Hematopoietic multipotent progenitor cell treated with erythropoietin and hydrocortisone succinate and interleukin-3 and kit ligand, for 17 days (in vitro differentiated cells): ENCODE measurements at regions not wholly inside any gene's neighbourhood (a gene's known extent, or its start where the extent isn't known, plus 50 kb on each side); places are given as distances from the start of the nearest gene placed in this dataset.
"Not testable (repeated sequence)": the region's sequence is repeated elsewhere in the genome, so short reads cannot be mapped to it uniquely, and the experiment has no call there.

Experiments used
- DNase-seq: peaks from one replicate; pipeline ENCODE4 v3.0.0-alpha.2; 2015; ENCODE audit warnings: low spot score

DNA sequence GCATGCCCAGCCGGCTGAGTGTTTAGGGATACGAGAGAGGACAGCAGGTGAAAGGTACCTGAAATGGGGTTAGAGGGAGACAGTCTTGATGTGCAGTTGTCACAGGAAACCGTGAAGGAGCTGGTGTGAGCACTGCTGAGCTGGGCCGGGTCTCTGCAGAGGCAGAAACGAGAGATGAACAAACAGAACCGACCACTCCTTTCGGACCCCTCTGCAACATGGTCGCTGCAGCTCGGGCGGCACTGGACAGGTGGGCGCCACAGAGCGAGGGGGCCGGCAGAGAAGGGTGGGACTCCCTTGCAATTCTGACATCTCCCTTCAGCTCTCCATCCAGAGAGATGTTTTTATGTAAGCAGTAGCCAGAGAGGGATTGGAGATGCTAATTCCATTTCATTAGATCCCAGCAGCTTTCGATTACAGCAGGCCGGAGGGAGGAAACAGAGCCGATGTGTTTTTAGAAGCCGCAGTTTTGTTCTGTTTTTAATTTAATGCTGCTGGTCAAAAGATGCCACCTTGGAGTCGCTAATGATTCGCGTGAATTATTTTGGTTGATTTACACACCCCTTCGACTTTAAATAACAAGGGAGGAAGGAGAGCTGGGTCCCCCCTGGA lies 86.3 kb upstream of the RPL38 start:
- no peak for DNase-seq

DNA sequence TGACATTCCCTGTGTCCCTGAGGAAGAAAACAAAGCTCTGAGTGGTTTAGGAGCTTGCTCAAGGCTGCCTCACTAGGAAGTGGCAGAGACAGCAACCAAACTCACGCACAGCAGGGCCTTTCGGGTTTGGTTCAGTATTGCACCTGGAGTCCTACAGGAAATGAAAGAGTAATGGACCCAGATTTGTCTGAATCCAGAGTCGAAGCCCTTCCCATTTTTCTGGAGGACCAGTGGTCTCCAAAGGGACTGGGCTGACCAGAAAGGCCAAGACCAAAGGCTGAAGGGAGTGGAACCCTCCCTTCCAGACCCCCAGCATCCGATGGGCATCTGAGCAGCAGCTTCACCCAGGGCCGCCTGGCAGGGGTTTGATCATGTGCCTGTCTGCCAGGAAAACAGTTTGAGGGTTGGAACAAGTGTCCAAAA lies 85.5 kb upstream of the RPL38 start:
- DNase-seq, result no peak

DNA sequence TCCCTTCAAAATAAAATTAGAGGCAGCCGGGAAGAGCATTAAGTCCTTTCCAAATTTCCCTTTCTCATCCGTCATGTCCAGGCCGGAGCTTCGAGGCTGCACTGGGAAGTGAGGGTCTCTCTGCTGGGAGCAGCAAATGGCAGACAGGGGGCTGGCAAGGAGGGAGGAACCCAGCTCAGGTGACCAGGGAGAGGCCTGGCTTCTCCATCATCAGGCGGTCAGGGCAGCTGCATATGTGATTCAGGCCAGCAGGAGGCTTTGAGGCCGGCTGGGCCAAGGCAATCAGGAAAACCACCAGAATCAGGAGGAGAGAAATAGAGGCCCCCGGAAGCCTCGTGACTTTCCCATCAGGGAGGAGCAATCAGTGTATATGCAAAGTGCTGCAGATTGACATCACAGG lies 85.0 kb upstream of the RPL38 start:
- DNase-seq, result no peak

DNA sequence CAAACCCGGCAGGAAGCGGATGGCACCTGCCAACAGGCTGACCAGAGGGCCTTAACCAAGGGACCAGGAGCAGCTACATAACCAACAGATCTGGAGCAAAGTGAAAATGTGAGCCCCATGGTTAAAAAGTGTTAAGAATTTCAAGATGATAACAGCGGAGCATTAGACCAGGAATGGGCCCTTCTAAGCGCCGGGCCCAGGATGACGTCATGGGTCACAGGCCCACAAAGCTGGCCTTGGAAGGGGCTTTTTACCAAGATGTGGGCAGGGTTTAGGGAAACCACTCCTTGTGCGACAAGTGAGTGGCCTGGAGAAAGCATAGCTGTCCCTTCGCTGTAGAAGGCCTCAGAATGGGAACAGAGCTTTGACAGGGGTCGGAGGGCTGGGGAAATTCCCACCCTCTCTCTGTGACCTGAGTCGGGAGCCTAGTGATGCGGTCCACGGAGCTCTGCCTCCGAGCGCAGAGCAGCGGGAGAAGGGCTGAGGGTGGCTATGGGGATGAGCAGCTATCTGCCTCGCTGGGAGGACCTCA lies 84.4 kb upstream of the RPL38 start:
- DNase-seq, result no peak

DNA sequence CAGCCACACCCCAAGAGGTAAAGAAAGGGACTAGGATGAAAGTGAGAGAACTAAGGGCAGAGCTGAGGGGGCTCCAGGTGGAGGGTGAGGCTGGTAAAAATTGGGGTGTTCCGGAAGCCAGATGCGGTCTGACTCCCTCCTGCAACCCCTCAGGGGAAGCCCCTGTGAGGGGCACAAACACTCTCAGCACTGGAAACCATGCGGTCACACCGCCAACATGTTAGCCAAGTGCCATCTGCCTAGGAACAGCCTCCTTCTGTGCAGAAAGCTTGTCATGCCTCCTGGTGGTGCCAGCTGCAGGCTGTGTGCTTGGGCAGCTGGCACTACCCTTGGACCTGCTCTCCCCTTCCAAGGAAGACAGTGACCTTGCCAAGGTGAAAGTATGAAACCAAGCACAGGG lies 83.5 kb upstream of the RPL38 start:
- DNase-seq, result no peak

DNA sequence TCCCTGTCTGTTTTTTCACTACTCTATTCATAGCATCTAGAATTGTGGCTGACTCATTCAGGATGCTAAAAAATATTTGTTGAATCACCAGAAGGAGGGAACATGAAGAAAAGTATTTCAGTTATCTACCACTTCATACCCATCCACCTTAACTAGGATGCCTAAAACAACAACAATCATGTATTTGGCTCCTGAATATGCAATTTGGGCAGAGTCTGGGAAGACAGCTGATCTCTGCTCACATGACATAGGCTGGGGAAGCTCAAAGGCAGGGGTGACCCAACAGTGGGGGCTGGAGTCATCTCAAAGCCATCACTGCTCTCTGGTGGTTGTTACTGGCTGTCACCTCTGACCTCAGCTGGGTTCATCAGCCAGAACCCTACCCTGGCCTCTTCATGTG lies 80.1 kb upstream of the RPL38 start:
- no peak for DNase-seq

DNA sequence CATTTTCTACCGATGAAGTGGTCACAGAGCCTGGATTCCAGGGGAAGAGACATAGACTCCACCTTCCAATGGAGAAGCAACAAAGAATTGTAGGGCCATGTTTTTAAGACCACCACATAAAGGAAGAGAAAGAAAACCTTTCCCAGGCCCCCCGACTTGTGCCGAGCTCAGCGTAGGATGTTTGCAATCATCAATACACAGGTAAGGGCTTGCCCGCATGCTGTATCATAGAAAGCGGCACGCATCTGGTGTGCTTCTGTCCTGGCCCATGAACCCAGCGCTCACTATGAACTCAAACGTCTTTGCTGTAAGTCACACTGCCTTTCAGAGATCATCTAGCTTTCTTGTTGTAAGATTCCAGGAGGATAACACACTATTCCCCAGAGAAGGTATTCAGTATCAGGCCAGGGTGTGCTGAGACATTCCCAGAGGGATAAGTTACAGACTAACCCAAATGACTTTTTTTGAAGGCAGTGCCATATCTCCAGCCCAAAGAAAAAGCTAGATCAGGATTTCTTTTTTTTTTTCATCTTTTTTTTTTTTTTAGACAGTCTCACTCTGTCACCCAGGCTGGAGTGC lies 79.5 kb upstream of the RPL38 start:
- DNase-seq, result no peak

DNA sequence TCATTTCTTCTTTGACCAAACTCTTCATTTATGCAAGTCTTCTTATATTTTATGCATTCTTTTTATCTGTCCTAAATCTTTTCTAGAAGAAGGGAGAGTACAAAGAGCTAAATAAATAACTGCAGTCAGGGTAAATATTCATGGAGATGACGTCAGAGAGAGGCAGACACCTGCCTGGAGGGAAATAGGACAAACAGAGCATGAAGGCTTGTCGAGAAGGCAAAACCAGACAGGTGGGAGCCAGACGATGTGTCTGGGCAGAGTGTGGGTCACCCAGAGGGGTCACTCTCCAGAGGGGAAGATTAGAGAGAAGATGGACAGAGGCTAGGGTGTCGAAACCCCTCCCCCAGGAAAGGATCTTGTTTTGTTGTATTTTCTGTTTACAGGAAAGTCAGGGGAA lies 78.3 kb upstream of the RPL38 start:
- no peak for DNase-seq

DNA sequence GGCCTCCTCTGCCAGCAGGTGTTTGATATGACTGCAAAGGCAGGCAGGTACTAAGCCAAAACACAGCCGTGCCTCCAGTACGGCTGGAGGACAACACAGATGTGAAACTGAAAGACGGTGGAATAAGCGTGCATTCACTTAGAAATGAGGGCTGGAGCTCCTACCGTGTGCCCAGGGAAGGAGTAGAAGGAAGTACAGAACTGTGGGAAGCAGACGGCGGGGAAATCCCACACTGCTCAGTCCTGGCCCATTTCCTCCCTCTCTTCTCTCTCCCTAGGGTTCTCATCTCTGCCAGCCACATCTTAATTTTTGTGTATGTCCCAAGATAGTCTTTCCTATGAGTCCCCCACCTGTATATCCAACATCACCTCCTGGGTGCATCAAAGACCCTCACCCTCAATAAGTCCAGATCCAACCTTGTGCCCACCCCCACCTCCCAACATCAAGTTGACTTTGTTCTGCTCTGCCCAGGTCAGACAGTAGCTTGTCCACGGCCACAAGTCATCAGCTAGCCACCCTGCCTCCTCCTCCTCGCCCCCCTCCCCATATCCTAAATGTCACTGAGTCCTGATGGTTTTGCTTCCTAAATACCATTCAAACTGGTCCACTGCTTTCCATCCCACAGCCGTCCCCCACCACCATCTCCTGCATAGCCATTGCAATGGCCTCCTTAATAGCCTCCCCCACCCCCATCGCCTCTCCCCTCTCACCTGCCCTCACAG lies 77.1 kb upstream of the RPL38 start:
- no peak for DNase-seq

DNA sequence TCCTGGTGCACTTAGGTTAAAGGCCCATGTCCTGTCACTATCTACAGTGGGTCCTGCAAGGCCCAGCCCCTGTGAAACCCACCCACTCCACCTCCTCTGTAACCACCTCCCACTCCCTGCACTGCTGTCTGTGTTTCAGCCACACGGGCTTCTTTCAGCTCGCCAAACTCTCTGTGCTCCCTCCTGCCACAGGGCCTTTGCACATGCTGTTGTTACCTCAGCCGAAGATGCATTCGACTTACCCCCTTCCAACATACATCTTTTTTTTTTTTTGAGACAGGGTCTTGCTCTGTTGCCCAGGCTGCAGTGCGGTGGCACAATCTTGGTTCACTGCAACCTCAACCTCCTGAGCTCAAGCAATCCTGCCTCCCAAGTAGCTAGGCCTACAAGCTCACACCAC lies 76.5 kb upstream of the RPL38 start:
- DNase-seq, result no peak

DNA sequence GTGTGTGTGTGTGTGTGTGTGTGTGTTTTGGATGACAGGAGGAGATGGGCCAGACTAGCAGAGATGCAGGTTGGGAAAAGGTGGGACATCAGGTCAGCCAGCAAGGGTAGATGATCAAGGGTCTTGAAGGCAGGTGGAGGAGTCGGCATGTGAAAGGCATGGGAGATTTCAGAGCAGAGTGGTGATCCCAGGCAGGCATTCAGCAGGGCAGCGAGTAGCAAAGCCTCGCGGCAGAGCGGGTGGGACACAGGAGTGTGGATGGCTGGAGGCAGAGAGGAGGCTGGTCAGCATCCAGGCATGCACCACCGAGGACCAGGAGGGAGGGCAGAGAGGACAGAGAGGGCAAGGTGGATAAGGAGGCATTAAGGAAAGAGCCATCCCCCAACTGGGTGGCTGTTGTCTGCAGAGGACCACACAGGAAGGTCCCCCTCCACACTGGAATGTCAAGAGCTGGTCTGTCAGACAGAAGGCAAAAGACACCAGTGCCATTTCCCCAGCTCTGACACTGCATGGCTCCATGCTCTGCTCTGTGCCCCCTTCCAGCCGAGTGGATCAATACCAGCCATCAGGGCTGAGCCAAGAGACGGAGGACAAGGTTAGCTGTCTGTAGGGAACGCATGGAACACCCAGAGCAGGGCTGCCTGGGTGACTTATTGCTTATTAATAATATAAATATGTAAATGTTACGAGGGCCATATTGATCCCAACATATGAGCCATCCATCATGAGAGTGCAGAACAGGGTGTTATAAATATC lies 74.8 kb upstream of the RPL38 start:
- no peak for DNase-seq

DNA sequence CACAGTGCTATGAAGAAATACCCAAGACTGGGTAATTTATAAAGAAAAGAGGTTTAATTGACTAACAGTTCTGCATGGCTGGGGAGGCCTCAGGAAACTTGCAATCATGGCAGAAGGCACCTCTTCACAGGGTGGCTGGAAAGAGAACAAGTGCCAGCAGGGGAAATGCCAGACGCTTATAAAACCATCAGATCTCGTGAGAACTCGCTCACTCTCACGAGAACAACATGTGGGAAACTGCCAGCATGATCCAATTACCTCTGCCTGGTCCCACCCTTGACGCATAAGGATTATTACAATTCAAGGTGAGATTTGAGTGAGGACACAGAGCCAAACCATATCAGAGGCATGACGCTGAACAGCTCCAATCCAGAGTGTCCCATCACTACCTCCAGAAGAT lies 73.7 kb upstream of the RPL38 start:
- DNase-seq, result not testable (repeated sequence)

DNA sequence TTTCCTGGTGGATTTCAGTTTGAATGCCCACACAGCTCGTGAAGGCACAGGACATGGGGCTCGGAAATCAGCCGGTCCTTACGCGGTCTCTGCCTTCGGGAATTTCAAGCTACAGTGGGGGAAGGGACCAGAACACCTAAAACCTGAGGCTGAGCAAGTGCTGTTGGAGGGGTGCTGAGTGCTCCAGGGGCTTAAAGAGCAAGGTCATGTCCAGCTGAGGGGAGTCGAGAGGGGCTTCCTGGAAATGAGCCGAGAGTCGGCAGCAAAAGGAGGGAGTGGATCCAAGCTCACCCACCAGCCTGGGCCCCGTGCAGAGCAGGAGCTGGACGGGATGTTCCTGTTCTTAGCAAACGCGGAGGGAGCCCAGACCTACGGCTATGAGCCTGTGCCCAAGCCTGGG lies 73.2 kb upstream of the RPL38 start:
- no peak for DNase-seq

DNA sequence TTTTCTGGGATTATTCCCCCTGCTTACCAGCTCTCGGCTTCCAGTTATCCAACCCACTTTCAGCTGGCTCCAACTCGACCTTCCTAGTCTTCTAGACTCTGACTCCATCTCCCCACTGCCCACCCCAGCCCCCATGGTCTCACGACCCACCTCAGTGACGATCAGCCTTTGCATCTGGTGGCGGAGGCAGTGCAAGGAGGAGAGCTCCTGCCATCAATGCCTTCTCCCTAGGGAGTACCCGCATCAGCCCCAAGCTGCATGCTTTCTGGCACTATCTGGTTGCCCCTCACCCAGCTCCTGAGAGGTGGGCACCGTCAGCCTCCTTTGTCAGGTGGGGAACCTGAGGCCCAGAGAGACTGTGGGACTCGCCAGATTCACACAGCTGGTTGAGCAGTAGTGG lies 72.6 kb upstream of the RPL38 start:
- DNase-seq, result no peak

DNA sequence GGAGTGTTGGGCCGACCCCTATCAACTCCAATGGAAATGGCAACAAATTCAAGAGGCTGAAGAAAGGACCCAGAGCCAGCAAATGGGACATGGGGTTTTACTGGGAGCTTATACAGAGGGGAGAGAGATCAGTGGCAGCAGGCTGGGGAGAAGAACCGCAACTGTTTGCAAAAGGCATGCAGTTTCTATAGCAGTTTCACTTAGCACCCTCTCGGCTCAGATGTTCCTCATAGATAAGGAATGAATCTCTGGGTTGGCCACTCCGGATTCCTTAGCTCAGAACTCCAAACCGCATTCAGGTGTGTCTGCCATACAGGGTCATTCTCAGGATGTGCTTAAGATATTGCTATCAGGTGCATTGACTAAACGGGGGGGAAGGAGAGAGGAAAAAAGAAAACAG lies 71.1 kb upstream of the RPL38 start:
- no peak for DNase-seq

DNA sequence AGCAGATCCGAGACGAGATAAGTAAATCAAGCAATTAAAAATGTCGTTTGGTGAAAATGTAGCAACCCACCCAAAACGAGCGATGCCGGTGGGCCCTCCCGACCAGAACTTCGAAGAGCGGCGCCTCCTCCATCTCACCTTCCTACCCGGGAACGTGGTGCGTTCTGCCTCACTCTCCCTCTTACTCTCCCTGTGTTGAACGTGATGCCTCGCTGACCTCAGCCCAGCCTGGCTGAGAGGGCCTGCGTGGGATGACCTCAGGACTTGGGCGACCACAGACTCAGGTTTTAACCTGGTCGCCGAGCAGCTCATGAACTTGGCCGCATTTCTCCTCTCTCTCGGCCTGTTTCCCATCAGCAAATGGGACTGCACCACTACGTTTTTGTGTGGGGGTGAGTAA lies 69.7 kb upstream of the RPL38 start:
- DNase-seq, result no peak

DNA sequence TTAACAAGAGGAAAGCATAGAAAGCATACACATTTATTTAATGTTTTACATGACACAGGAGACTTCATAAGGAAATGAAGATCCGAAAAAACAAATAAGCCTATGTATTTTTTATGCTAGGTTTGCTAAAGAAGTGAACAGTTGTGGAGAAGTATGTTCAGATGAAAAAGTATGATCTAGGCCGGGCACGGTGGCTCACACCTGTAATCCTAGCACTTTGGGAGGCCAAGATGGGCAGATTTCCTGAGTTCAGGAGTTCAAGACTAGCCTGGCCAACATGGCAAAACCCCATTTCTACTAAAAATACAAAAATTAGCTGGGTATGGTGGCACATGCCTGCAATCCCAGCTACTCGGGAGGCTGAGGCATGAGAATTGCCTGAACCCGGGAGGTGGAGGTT lies 69.2 kb upstream of the RPL38 start:
- DNase-seq, result not testable (repeated sequence)

DNA sequence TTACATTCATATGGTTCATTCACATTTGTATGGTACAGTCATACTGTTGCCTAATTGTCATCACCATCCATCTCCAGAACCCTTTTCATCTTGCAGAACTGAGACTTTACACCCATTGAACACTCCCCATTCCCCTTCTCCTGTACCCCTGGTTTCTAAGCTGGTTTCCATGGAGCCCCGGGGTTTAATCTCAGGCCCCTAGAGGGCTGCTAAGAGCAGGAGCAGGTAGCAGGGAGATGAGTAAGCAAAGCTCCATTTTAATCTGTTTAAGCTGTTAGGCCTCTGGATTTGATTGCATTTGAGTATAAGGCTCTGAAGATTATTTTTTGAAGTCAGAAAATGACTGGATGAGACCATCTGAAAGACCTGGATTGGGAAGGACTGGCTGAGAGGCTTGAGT lies 68.5 kb upstream of the RPL38 start:
- DNase-seq, result no peak

DNA sequence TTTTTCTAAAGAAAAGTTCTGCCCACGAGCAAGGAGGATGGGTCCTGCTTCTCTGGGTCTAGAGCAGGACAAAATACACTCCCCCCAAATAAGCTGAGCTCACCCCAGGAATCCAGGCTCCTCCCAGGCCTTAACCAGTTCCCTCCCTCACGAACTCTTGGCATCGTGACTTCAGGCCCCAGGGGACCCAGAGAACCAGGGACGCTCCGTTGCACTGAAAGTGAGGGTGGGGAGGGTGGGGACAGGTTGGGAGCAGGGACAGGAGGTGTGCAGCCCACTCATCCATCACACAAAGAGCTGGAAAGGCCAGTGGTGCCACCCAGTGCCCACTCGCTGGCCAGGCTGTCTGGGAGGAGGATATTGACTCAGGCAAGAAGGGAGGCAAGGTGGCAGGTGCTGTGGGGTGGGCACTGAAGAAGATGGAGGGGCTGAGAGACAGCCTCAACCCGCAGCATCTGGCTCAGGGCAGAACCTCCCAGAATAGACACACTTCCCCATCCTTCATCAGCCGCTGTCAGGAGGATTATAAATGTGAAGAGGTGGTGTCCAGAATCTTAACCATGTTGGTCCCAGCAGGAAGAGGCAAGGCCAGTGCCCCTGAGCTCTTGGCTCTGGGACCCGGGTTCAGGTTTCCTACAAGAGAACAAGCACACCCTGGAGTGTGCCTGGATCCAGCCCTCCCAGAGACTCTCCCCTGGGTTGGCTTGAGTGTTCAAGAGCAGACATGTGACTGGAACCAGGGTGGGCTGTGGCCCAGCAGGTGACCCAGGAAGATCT lies 67.9 kb upstream of the RPL38 start:
- DNase-seq, result no peak

DNA sequence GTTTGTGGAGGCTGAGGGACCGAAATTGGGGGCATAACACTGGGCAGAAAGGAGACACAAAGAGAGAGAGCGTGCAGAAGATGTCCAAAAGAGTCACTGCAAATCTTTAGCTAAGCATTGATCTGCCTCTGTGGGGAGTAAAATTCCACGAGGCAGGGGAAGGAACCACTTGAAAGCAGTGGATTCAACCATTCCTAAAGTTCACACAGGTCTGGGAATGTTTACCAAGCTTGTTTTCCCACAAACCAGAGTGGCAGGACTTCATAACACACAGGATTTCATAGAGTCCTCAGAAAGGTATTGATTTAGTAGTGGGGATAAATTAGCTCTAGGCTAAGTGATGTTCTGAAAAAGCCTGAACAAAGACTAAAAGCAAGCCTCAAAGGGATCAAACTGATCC lies 66.1 kb upstream of the RPL38 start:
- no peak for DNase-seq

DNA sequence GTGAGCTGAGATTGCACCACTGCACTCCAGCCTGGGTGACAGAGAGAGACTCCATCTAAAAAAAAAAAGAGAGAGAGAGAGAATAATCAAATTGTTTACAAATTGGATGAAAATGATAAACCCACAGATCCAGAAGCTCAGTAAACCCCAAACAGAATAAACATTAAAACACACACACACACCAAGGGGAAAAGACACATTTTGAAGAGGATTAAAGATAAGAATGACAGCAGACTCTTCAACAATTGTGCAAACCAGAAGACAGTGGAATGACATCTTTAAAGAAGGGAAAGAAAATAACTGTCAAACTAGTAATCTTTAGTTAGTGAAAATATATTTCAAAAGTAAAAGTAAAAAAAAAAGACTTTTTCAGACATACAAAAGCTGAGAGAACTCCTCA lies 64.4 kb upstream of the RPL38 start:
- no peak for DNase-seq

DNA sequence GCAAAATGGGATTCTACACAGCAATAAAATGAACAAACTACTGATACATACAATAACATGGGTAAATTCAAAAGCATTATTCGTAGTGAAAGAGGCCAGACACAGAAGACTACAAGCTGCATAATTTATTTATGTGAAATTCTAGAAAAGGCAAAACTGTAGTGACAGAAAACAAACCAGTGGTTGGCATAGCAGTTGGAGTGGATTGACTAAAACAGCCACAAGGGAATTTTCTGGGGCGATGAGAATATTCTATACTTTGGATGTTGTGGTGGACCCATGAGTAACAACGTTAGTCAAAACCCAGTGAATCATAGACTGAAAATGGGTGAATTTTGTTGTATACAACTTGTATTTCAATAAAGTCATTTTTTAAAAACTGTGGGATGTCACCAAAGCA lies 63.2 kb upstream of the RPL38 start:
- no peak for DNase-seq
